Heart right ventricle (tissue), 16 donors: ENCODE measurements at regions not wholly inside any gene's neighbourhood (a gene's known extent, or its start where the extent isn't known, plus 50 kb on each side); places are given as distances from the start of the nearest gene placed in this dataset.

Source experiments
- ATAC-seq, 8 donors: fragments of 200-7000 bp; cut with Tn5 transposase; one replicate each; pipeline ENCODE4 v1.9.1; 2020; ENCODE audit warnings: mild to moderate bottlenecking in 8 of 8, moderate library complexity in 8 of 8, moderate number of reproducible peaks in 1 of 8
- DNase-seq, 2 donors: peaks; one replicate each; pipeline ENCODE4 v3.0.0-alpha.2; 2020
- H3K27ac ChIP-seq, 10 donors: fragments of 200-600 bp; sonication (generic) in 2 of 10; one replicate each; pipeline versions ENCODE4 v1.5.0 to v1.8.0; 2020 to 2022; ENCODE audit warnings: mild to moderate bottlenecking in 3 of 10
- H3K27me3 ChIP-seq, 7 donors: fragments of 200-600 bp; one replicate each; pipeline ENCODE4 v1.8.0; 2021 to 2022; ENCODE audit warnings: mild to moderate bottlenecking in 2 of 7
- H3K36me3 ChIP-seq, 9 donors: fragments of 200-600 bp; sonication (generic) in 1 of 9; one replicate each; pipeline versions ENCODE4 v1.5.0 to v1.8.0; 2020 to 2022; ENCODE audit warnings: mild to moderate bottlenecking in 2 of 9
- H3K4me1 ChIP-seq, 9 donors: fragments of 200-600 bp; sonication (generic) in 1 of 9; one replicate each; pipeline versions ENCODE4 v1.5.0 to v1.8.0; 2020 to 2022; ENCODE audit warnings: mild to moderate bottlenecking in 4 of 9
- H3K4me3 ChIP-seq, 10 donors: fragments of 200-600 bp; sonication (generic) in 2 of 10; one replicate each; pipeline versions ENCODE4 v1.5.0 to v1.8.0; 2020 to 2022; ENCODE audit warnings: mild to moderate bottlenecking in 7 of 10, moderate library complexity in 2 of 10
- H3K9me3 ChIP-seq, 11 donors: fragments of 200-600 bp in 10 of 11; sonication (generic) in 2 of 11; one replicate each; pipeline versions ENCODE4 v1.5.0 to v1.8.0; 2013 to 2022; ENCODE audit warnings: mild to moderate bottlenecking in 2 of 11, control low read depth in 1 of 11, moderate library complexity in 1 of 11
- CTCF ChIP-seq, 9 donors: fragments of 200-600 bp; sonication (generic) in 2 of 9; IDR thresholded peaks; one replicate each; pipeline versions ENCODE4 v1.5.0 to v1.8.0; 2021 to 2022; ENCODE audit warnings: antibody characterized with exemption in 9 of 9, mild to moderate bottlenecking in 5 of 9, moderate library complexity in 1 of 9
- WGBS, 2 donors: extraction: QIAGEN DNeasy Blood & Tissue Kit; methylation state at CpG; one replicate each; pipeline ENCODE4 v1.1.7; 2013; ENCODE audit warnings: inconsistent platforms in 1 of 2; 5-methylcytosine and 5-hydroxymethylcytosine counted together
- intact Hi-C, 10 donors: fragments of 100-400 bp; cut with DNase I; formaldehyde crosslinking; loops; one replicate each; pipeline versions ENCODE4 v1.11.1 to v1.14.2; 2022
- donor health status: Arrhythmogenic right ventricular cardiomyopathy.
- donor health status: ischemic (EF 13 %, LVEDD 7.1; RV severe dilation, severe dysfunction).
- donor health status: healthy with polysubstance abuse.
- donor health status: DM: no; HTN: yes; CAD: no.
- donor health status: DM: no; HTN: no; CAD: no.
- donor health status: ischemic (EF 25% LVEDD 6.9; RV normal size, moderate dysfunction).
- donor health status: ischemic (EF 25% LVEDD 5.7; RV mildly dilated, moderate dysfunction).
- donor health status: healthy.
- donor health status: DM: yes; HTN: yes; CAD: no.
- donor health status: Ischemic cardiomyopathy.
- donor health status: ischemic (EF 35%, LVEDD 5.7; RV mildly dilated, moderate dysfunction).
- donor health status: nonischemic (EF 11% LVEDD 7.7; RV severe dilation, severe dysfunction).
- donor health status: DM: yes; HTN: yes; CAD: no.
- donor health status: PGD.
- donor health status: ischemic (EF 29% LVEDD 5.4; RV normal size, mild dysfunction).
- donor health status: nonischemic (EF 23%, LVEDD 6.1; RV moderate dilation, normal function).

- 88 to 89% methylated on average over 5 of the region's 5 CpGs for WGBS, 2 donors
- Histone ChIP-seq H3K36me3 (no peaks in the 10 kb centered on the region), H3K9me3 (no peaks in the 10 kb centered on the region), H3K4me1 (peaks cover 0 to 23% (median 0%) of the 10 kb centered on the region in 9 donors), H3K27ac (no peak overlapping the region), H3K4me3 (no peak overlapping the region), H3K27me3 (no peaks in the 10 kb centered on the region)
- DNase-seq = no peak
- intact Hi-C loops = no loop called here
- no peak for TF ChIP-seq CTCF (IDR thresholded peaks at IDR 0.05)
- ATAC-seq = no peak
Measured at GRCh38 chr2:63679252-63679855, 90.6 kb downstream of the MDH1 start.

GRCh38 chr2:63680455-63680854, 91.7 kb downstream of the MDH1 start:
- H3K4me3 ChIP-seq = no peak overlapping the region
- peak in 7 of 8 donors; percentile 46 to 84 (median 64) for ATAC-seq
- intact Hi-C loops = no loop called here
- no peak overlapping the region for H3K27ac ChIP-seq
- peak in 1 of 2 donors; percentile 44 for DNase-seq
- no peak for TF ChIP-seq CTCF (IDR thresholded peaks at IDR 0.05)
- peaks cover 0 to 23% (median 0%) of the 10 kb centered on the region in 9 donors for H3K4me1 ChIP-seq
- no peaks in the 10 kb centered on the region for H3K27me3 ChIP-seq
- 52 to 63% methylated on average over 1 of the region's 1 CpG for WGBS, 2 donors
- no peaks in the 10 kb centered on the region for H3K9me3 ChIP-seq
- H3K36me3 ChIP-seq = no peaks in the 10 kb centered on the region

- WGBS, 2 donors = 100% methylated on average over 1 of the region's 1 CpG
- intact Hi-C loops = no loop called here
Measured at GRCh38 chr2:63681896-63682295, 93.1 kb downstream of the MDH1 start.

GRCh38 chr2:63692002-63692606, 103.3 kb downstream of the MDH1 start:
- ATAC-seq (peak in 3 of 8 donors; percentile 39 to 55 (median 42)), DNase-seq (no peak)
- Histone ChIP-seq H3K27ac (no peak overlapping the region), H3K36me3 (no peaks in the 10 kb centered on the region), H3K9me3 (peaks cover 0 to 3% (median 0%) of the 10 kb centered on the region in 11 donors), H3K4me3 (no peak overlapping the region), H3K4me1 (peaks cover 0 to 4% (median 0%) of the 10 kb centered on the region in 9 donors), H3K27me3 (no peaks in the 10 kb centered on the region)
- intact Hi-C loops = loop anchor here in 7 of 10 donors (2.0 to 10.0 kb wide), 4 partner anchors 169 to 195 kb away; no protein-coding TSS in a partner anchor
- 2% methylated on average over 1 of the region's 1 CpG for WGBS, 2 donors
- peak in 8 of 9 donors; percentile 16 to 72 (median 62) for TF ChIP-seq CTCF (IDR thresholded peaks at IDR 0.05)

More at GRCh38 chr2:63681896-63682295, 93.1 kb downstream of the MDH1 start:
- Histone ChIP-seq H3K27ac (no peak overlapping the region), H3K4me3 (no peak overlapping the region), H3K27me3 (no peaks in the 10 kb centered on the region), H3K9me3 (no peaks in the 10 kb centered on the region), H3K36me3 (no peaks in the 10 kb centered on the region), H3K4me1 (peaks cover 0 to 12% (median 0%) of the 10 kb centered on the region in 9 donors)
- no peak for ATAC-seq
- no peak for TF ChIP-seq CTCF (IDR thresholded peaks at IDR 0.05)
- no peak for DNase-seq
